Lung (tissue), 11 donors: ENCODE measurements at regions not wholly inside any gene's neighbourhood (a gene's known extent, or its start where the extent isn't known, plus 50 kb on each side); places are given as distances from the start of the nearest gene placed in this dataset.
"Not testable (repeated sequence)": the region's sequence is repeated elsewhere in the genome, so short reads cannot be mapped to it uniquely, and the experiment has no call there.

Experiments
- ATAC-seq: fragments of 200-7000 bp; cut with Tn5 transposase; one replicate; pipeline ENCODE4 v1.9.1; 2020; ENCODE audit warnings: moderate number of reproducible peaks; ENCODE audit not compliant: insufficient read depth, low FRiP score
- DNase-seq, 3 donors: peaks; one replicate each; pipeline ENCODE4 v3.0.0-alpha.2; 2013 to 2017
- H3K27ac ChIP-seq, 2 donors: one replicate each; pipeline ENCODE4 v1.5.1; 2013; ENCODE audit warnings: mild to moderate bottlenecking in 2 of 2, moderate library complexity in 2 of 2, control low read depth in 1 of 2, inconsistent platforms in 1 of 2, low read depth in 1 of 2, low read length in 1 of 2
- H3K27me3 ChIP-seq, 3 donors: one replicate each; pipeline ENCODE4 v1.5.1; 2013; ENCODE audit warnings: low read length in 2 of 3; ENCODE audit not compliant: control insufficient read depth in 3 of 3, insufficient read depth in 3 of 3
- H3K36me3 ChIP-seq, 4 donors: one replicate each; pipeline ENCODE4 v1.5.1; 2013; ENCODE audit warnings: low read length in 4 of 4, mild to moderate bottlenecking in 1 of 4, moderate library complexity in 1 of 4; ENCODE audit not compliant: control insufficient read depth in 4 of 4, insufficient read depth in 4 of 4
- H3K4me1 ChIP-seq, 5 donors: one replicate each; pipeline ENCODE4 v1.5.1; 2013; ENCODE audit warnings: low read length in 5 of 5, mild to moderate bottlenecking in 2 of 5, moderate library complexity in 1 of 5; ENCODE audit not compliant: control insufficient read depth in 5 of 5, insufficient read depth in 5 of 5
- H3K4me3 ChIP-seq: one replicate; pipeline ENCODE4 v1.5.1; 2013; ENCODE audit warnings: mild to moderate bottlenecking, control low read depth, moderate library complexity
- H3K9ac ChIP-seq, 2 donors: one replicate each; pipeline ENCODE4 v1.5.1; 2013; ENCODE audit warnings: low read length in 2 of 2, control low read depth in 1 of 2; ENCODE audit not compliant: insufficient read depth in 1 of 2
- H3K9me3 ChIP-seq, 4 donors: one replicate each; pipeline ENCODE4 v1.5.1; 2013; ENCODE audit warnings: low read length in 3 of 4, mild to moderate bottlenecking in 1 of 4, moderate library complexity in 1 of 4; ENCODE audit not compliant: control insufficient read depth in 4 of 4, insufficient read depth in 3 of 4
- CTCF ChIP-seq: IDR thresholded peaks from 2 replicates; pipeline ENCODE4 v1.5.1; 2012; ENCODE audit warnings: mild to moderate bottlenecking; ENCODE audit errors: control extremely low read depth, extremely low read depth
- WGBS, 2 donors: extraction: QIAGEN DNeasy Blood & Tissue Kit; methylation state at CpG; one replicate each; pipeline ENCODE4 v1.1.7; 2013; 5-methylcytosine and 5-hydroxymethylcytosine counted together
- donor health status: control.
- donor health status: control.
- donor health status: Bipolar disorder and iron deficiency.
- donor health status: healthy.
- donor health status: DM: yes; HTN: yes; CAD: no.

GRCh38 chr1:87408665-87409248 lies 80.1 kb downstream of the LMO4 start:
- WGBS, 2 donors: 77 to 81% methylated on average over 2 of the region's 2 CpGs
- H3K27me3 ChIP-seq: no peaks in the 10 kb centered on the region

GRCh38 chr1:87410776-87411480 lies 82.2 kb downstream of the LMO4 start:
- H3K9ac ChIP-seq: no peak overlapping the region
- H3K4me3 ChIP-seq: no peak overlapping the region
- no peaks in the 10 kb centered on the region for H3K27me3 ChIP-seq
- ATAC-seq (no peak), DNase-seq (peak; percentile 50 to 77 (median 72))
- H3K9me3 ChIP-seq: no peaks in the 10 kb centered on the region
- H3K4me1 ChIP-seq: peaks cover 0 to 9% (median 0%) of the 10 kb centered on the region in 5 donors
- no peaks in the 10 kb centered on the region for H3K36me3 ChIP-seq
- WGBS, 2 donors: 83 to 90% methylated on average over 3 of the region's 3 CpGs
- TF ChIP-seq CTCF: no peak
- no peak overlapping the region for H3K27ac ChIP-seq

More at GRCh38 chr1:87408665-87409248, 80.1 kb downstream of the LMO4 start:
- ATAC-seq (no peak), DNase-seq (no peak)
- Histone ChIP-seq H3K9ac (no peak overlapping the region), H3K4me3 (no peak overlapping the region), H3K27ac (no peak overlapping the region), H3K9me3 (no peaks in the 10 kb centered on the region), H3K36me3 (no peaks in the 10 kb centered on the region), H3K4me1 (peaks cover 0 to 9% (median 0%) of the 10 kb centered on the region in 5 donors)
- TF ChIP-seq CTCF: no peak

GRCh38 chr1:87413846-87414245 lies 85.2 kb downstream of the LMO4 start:
- 75 to 85% methylated on average over 2 of the region's 2 CpGs for WGBS, 2 donors
- ATAC-seq: not testable (repeated sequence)

GRCh38 chr1:87418048-87418447 lies 89.4 kb downstream of the LMO4 start:
- Histone ChIP-seq H3K36me3 (no peaks in the 10 kb centered on the region), H3K27ac (no peak overlapping the region)
- ATAC-seq: no peak

More at GRCh38 chr1:87413846-87414245, 85.2 kb downstream of the LMO4 start:
- H3K36me3 ChIP-seq, H3K9me3 ChIP-seq, H3K4me1 ChIP-seq, H3K9ac ChIP-seq, DNase-seq, H3K4me3 ChIP-seq, H3K27ac ChIP-seq, H3K27me3 ChIP-seq: not testable (repeated sequence)

More at GRCh38 chr1:87418048-87418447, 89.4 kb downstream of the LMO4 start:
- no peak for TF ChIP-seq CTCF
- H3K9ac ChIP-seq: no peak overlapping the region
- H3K4me3 ChIP-seq: no peak overlapping the region
- no peaks in the 10 kb centered on the region for H3K27me3 ChIP-seq
- no peaks in the 10 kb centered on the region for H3K9me3 ChIP-seq
- DNase-seq: no peak
- H3K4me1 ChIP-seq: no peaks in the 10 kb centered on the region
- 89 to 90% methylated on average over 3 of the region's 3 CpGs for WGBS, 2 donors
